ENCODE measurements at regions not wholly inside any gene's neighbourhood (a gene's known extent, or its start where the extent isn't known, plus 50 kb on each side); places are given as distances from the start of the nearest gene placed in this dataset.

- TF ChIP-seq CTCF (IDR thresholded peaks at IDR 0.05; ENCODE audit: low read depth, low read length, missing input control) (no peak), TAF1 (conservative IDR thresholded peaks at IDR 0.05) (no peak), GABPA (IDR thresholded peaks at IDR 0.05 in 1 of 2, conservative IDR thresholded peaks at IDR 0.05 in 1 of 2) (no peak), MAX (IDR thresholded peaks at IDR 0.05) (no peak)
Observed at GRCh38 chr4:96753216-96753615, 913.3 kb downstream of the PDHA2 start (continued).

- H3K36me3 ChIP-seq (ENCODE audit: control insufficient read depth in 4 of 4, insufficient read depth in 3 of 4, low read depth in 1 of 4, low read length in 3 of 4): no peaks in the 10 kb centered on the region
- H3K4me1 ChIP-seq (ENCODE audit: control insufficient read depth in 4 of 4, insufficient read depth in 4 of 4, low read length in 3 of 4): no peaks in the 10 kb centered on the region
- H3K4me3 ChIP-seq (ENCODE audit: low read depth in 1 of 3, low read length in 3 of 3): no peak overlapping the region
- no peaks in the 10 kb centered on the region for H3K9me3 ChIP-seq (ENCODE audit: control insufficient read depth in 4 of 4, low read length in 3 of 4)
- TF ChIP-seq RAD21 (IDR thresholded peaks at IDR 0.05) (no peak), MAX (IDR thresholded peaks at IDR 0.05) (no peak), GABPA (IDR thresholded peaks at IDR 0.05 in 1 of 2, conservative IDR thresholded peaks at IDR 0.05 in 1 of 2) (no peak), ZBTB33 (IDR thresholded peaks at IDR 0.05) (no peak), NR2F2 (IDR thresholded peaks at IDR 0.05) (no peak), HNF4G (IDR thresholded peaks at IDR 0.05) (no peak), SP1 (IDR thresholded peaks at IDR 0.05) (no peak), FOXA1 (IDR thresholded peaks at IDR 0.05) (no peak), JUND (IDR thresholded peaks at IDR 0.05) (no peak)
- no peak for DNase-seq (ENCODE audit: low spot score)
- H3K27ac ChIP-seq (ENCODE audit: low read depth in 1 of 2, low read length in 2 of 2): no peak overlapping the region
- WGBS: 32% methylated on average over 3 of the region's 3 CpGs
- H3K27me3 ChIP-seq (ENCODE audit: control insufficient read depth in 4 of 4, insufficient read depth in 4 of 4, low read length in 3 of 4): no peaks in the 10 kb centered on the region
- no peak overlapping the region for H3K9ac ChIP-seq (ENCODE audit: low read depth in 1 of 2, low read length in 2 of 2)
Observed at GRCh38 chr4:96755569-96756484, 915.9 kb downstream of the PDHA2 start.

GRCh38 chr4:96756584-96756983 is 916.7 kb downstream of the PDHA2 start:
- Histone ChIP-seq H3K4me3 (ENCODE audit: low read depth in 1 of 3, low read length in 3 of 3) (no peak overlapping the region), H3K4me1 (ENCODE audit: control insufficient read depth in 4 of 4, insufficient read depth in 4 of 4, low read length in 3 of 4) (no peaks in the 10 kb centered on the region), H3K27ac (ENCODE audit: low read depth in 1 of 2, low read length in 2 of 2) (no peak overlapping the region), H3K36me3 (ENCODE audit: control insufficient read depth in 4 of 4, insufficient read depth in 3 of 4, low read depth in 1 of 4, low read length in 3 of 4) (no peaks in the 10 kb centered on the region), H3K9ac (ENCODE audit: low read depth in 1 of 2, low read length in 2 of 2) (no peak overlapping the region), H3K27me3 (ENCODE audit: control insufficient read depth in 4 of 4, insufficient read depth in 4 of 4, low read length in 3 of 4) (no peaks in the 10 kb centered on the region), H3K9me3 (ENCODE audit: control insufficient read depth in 4 of 4, low read length in 3 of 4) (no peaks in the 10 kb centered on the region)
- TF ChIP-seq RAD21 (IDR thresholded peaks at IDR 0.05) (no peak), SP1 (IDR thresholded peaks at IDR 0.05) (no peak), FOXA1 (IDR thresholded peaks at IDR 0.05) (no peak)
- 68% methylated on average over 1 of the region's 1 CpG for WGBS
- DNase-seq (ENCODE audit: low spot score): no peak

Measured in liver (tissue), 8 donors.